Endodermal cell (in vitro differentiated cells): ENCODE measurements at regions not wholly inside any gene's neighbourhood (a gene's known extent, or its start where the extent isn't known, plus 50 kb on each side); places are given as distances from the start of the nearest gene placed in this dataset.

Source experiments
- DNase-seq: peaks from one replicate; pipeline ENCODE4 v3.0.0-alpha.2; 2017
- H3K27ac ChIP-seq: 2 replicates; pipeline ENCODE4 v1.5.1; 2013; ENCODE audit warnings: mild to moderate bottlenecking, low read depth, low read length, moderate library complexity
- H3K27me3 ChIP-seq: 2 replicates; pipeline ENCODE4 v1.6.1; 2013; ENCODE audit warnings: mild to moderate bottlenecking, low read length, moderate library complexity; ENCODE audit not compliant: insufficient read depth, control insufficient read depth, poor library complexity, severe bottlenecking
- H3K36me3 ChIP-seq: 2 replicates; pipeline ENCODE4 v1.7.0; 2013; ENCODE audit warnings: mild to moderate bottlenecking, low read length, moderate library complexity; ENCODE audit not compliant: control insufficient read depth, insufficient read depth
- H3K4me1 ChIP-seq: one replicate; pipeline ENCODE4 v1.7.0; 2013; ENCODE audit warnings: low read length; ENCODE audit not compliant: control insufficient read depth, insufficient read depth
- H3K4me3 ChIP-seq: 2 replicates; pipeline ENCODE4 v1.5.1; 2013; ENCODE audit warnings: mild to moderate bottlenecking, low read length, moderate library complexity
- H3K9ac ChIP-seq: 2 replicates; pipeline ENCODE4 v1.6.1; 2013; ENCODE audit warnings: mild to moderate bottlenecking, low read length, moderate library complexity; ENCODE audit not compliant: poor library complexity, severe bottlenecking; ENCODE audit errors: extremely low read depth
- H3K9me3 ChIP-seq: 2 replicates; pipeline ENCODE4 v1.6.1; 2013; ENCODE audit warnings: mild to moderate bottlenecking, low read length, moderate library complexity; ENCODE audit not compliant: control insufficient read depth
- H3K27ac Mint-ChIP-seq: 2 replicates; pipeline ENCODE4 v1.8.0; 2020; ENCODE audit warnings: mixed read lengths
- H3K27me3 Mint-ChIP-seq: 2 replicates; pipeline ENCODE4 v1.8.0; 2021; ENCODE audit warnings: mild to moderate bottlenecking, mixed read lengths; ENCODE audit not compliant: insufficient read depth
- H3K36me3 Mint-ChIP-seq: 2 replicates; pipeline ENCODE4 v1.8.0; 2020; ENCODE audit warnings: low read depth, mixed read lengths
- H3K4me1 Mint-ChIP-seq: 2 replicates; pipeline ENCODE4 v1.8.0; 2020; ENCODE audit warnings: mixed read lengths
- H3K4me3 Mint-ChIP-seq: 2 replicates; pipeline ENCODE4 v1.8.0; 2020; ENCODE audit warnings: mild to moderate bottlenecking, moderate library complexity, mixed read lengths
- H3K9me3 Mint-ChIP-seq: 2 replicates; pipeline ENCODE4 v1.8.0; 2020; ENCODE audit warnings: mild to moderate bottlenecking, mixed read lengths
- CTCF ChIP-seq: fragments of 200-600 bp; sonication (generic); conservative IDR thresholded peaks from 2 replicates; pipeline ENCODE4 v1.5.0; 2021; ENCODE audit warnings: antibody characterized with exemption, mild to moderate bottlenecking
- WGBS, 2 experiments: methylation state at CpG; one replicate each; pipeline versions ENCODE4 v1.1.5 to v1.1.7; 2013; ENCODE audit warnings: missing lambda C conversion rate in 2 of 2, mixed read lengths in 1 of 2; ENCODE audit not compliant: insufficient coverage in 1 of 2, insufficient read length in 1 of 2; 5-methylcytosine and 5-hydroxymethylcytosine counted together

- Mint-ChIP-seq H3K36me3 (no peaks in the 10 kb centered on the region), H3K9me3 (no peaks in the 10 kb centered on the region), H3K27me3 (peaks cover 2% of the 10 kb centered on the region), H3K27ac (no peak overlapping the region), H3K4me1 (peaks cover 40% of the 10 kb centered on the region), H3K4me3 (no peak overlapping the region)
- DNase-seq, result no peak
- Histone ChIP-seq H3K9me3 (no peaks in the 10 kb centered on the region), H3K4me3 (no peak overlapping the region), H3K36me3 (no peaks in the 10 kb centered on the region), H3K27ac (no peak overlapping the region), H3K9ac (no peak overlapping the region), H3K4me1 (peaks cover 13% of the 10 kb centered on the region), H3K27me3 (no peaks in the 10 kb centered on the region)
- TF ChIP-seq CTCF, result no peak
- 100% methylated on average over 1 of the region's 2 CpGs; no CpG with 5 or more reads in 1 of the 2 experiments for WGBS, 2 experiments
These were observed 390.6 kb downstream of the TNS3 start for GRCh38 chr7:47191316-47191715.

DNA sequence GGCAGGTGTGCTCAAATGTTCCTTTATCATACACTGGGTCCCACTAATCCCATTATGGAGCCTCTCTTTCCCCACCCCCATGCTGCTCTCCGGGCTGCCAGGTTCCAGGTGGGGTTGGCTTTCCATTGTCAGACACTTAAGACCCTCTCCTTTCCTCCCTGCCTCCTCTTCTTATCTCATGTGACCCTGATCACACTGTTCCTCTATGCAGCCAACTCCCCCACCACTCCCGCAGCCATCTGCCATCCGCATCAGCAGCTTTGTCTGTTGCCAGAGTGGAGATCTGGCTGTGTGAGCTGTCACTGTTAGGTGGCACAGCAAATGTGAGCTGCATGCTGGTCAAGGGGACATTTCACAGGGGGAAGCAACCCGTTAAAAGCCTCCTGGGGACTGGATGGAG, 391.4 kb downstream of the TNS3 start:
- WGBS, 2 experiments, result 42 to 100% methylated on average over 1 to 4 of the region's 4 CpGs
- Mint-ChIP-seq H3K36me3 (no peaks in the 10 kb centered on the region), H3K4me3 (peak overlapping the region; percentile 12), H3K27ac (peak overlapping the region; percentile 90), H3K27me3 (peaks cover 2% of the 10 kb centered on the region), H3K9me3 (no peaks in the 10 kb centered on the region), H3K4me1 (peaks cover 40% of the 10 kb centered on the region)
- Histone ChIP-seq H3K27ac (no peak overlapping the region), H3K4me1 (peaks cover 13% of the 10 kb centered on the region), H3K9ac (peak overlapping the region; percentile 21), H3K27me3 (no peaks in the 10 kb centered on the region), H3K4me3 (peak overlapping the region; percentile 10), H3K9me3 (no peaks in the 10 kb centered on the region), H3K36me3 (no peaks in the 10 kb centered on the region)
- TF ChIP-seq CTCF, result no peak
- peak; percentile 74 for DNase-seq

DNA sequence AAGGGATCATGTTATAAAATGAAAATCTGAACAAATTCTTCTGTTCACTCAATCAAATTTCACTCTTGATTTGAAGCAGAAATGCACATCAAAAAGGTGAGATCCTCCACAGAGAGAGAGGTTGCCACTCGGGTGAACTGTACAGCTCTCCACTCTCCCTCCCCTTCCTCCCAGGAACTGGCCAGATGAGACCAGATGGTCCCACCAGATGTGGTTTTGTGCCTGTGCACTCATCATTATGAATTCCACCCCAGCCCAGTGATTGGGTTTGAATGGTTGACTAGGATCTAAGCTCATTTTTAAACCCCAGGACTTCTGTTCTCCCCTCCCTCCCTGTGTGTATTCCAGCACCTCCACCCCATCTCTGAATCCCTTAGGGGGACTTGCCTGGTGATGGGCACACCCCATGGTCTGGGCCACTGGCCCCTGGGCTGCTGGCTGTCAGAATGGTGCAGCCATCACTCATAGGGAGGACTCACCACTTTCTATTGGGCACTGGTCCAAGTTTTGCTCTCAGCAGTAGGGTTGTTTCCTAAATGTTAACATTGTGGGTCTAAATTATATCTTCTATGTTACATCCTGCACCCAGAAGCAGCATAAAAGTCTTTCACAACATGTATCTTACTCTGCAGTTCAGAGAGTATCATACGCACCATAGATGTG, 393.1 kb downstream of the TNS3 start:
- Histone ChIP-seq H3K9me3 (no peaks in the 10 kb centered on the region), H3K4me3 (no peak overlapping the region), H3K27me3 (no peaks in the 10 kb centered on the region), H3K9ac (no peak overlapping the region), H3K36me3 (no peaks in the 10 kb centered on the region), H3K4me1 (peaks cover 13% of the 10 kb centered on the region), H3K27ac (no peak overlapping the region)
- peaks cover 5% of the 10 kb centered on the region for H3K27me3 Mint-ChIP-seq
- H3K4me1 Mint-ChIP-seq, result peaks cover 40% of the 10 kb centered on the region
- no peak overlapping the region for H3K27ac Mint-ChIP-seq
- no peak for TF ChIP-seq CTCF
- H3K9me3 Mint-ChIP-seq, result no peaks in the 10 kb centered on the region
- H3K36me3 Mint-ChIP-seq, result no peaks in the 10 kb centered on the region
- H3K4me3 Mint-ChIP-seq, result no peak overlapping the region
- no peak for DNase-seq
- 96% methylated on average over 1 of the region's 2 CpGs; no CpG with 5 or more reads in 1 of the 2 experiments for WGBS, 2 experiments
